ENCODE measurements at regions not wholly inside any gene's neighbourhood (a gene's known extent, or its start where the extent isn't known, plus 50 kb on each side); places are given as distances from the start of the nearest gene placed in this dataset.

- TF ChIP-seq STAT6 (CRISPR knock-in tag; conservative IDR thresholded peaks at IDR 0.05; ENCODE audit: low read depth): no peak
Observed at GRCh38 chrX:148333989-148334388, 166.4 kb upstream of the AFF2 start (continued).

GRCh38 chrX:148337873-148338272, 162.5 kb upstream of the AFF2 start:
- TF ChIP-seq ATF2 (CRISPR knock-in tag; IDR thresholded peaks at IDR 0.05; ENCODE audit: borderline replicate concordance, low read depth): no peak
- no peak for TF ChIP-seq E2F4 (CRISPR knock-in tag; IDR thresholded peaks at IDR 0.05; ENCODE audit: borderline replicate concordance, low read depth)
- TF ChIP-seq GABPB1 (CRISPR knock-in tag; IDR thresholded peaks at IDR 0.05): no peak
- no peak for TF ChIP-seq SOX15 (CRISPR knock-in tag; IDR thresholded peaks at IDR 0.05)
- TF ChIP-seq HMGXB4 (CRISPR knock-in tag; IDR thresholded peaks at IDR 0.05): no peak
- no peak for TF ChIP-seq ZNF671 (CRISPR knock-in tag; IDR thresholded peaks at IDR 0.05)
- TF ChIP-seq USF1 (CRISPR knock-in tag; IDR thresholded peaks at IDR 0.05): no peak
- TF ChIP-seq IRF1 (CRISPR knock-in tag; IDR thresholded peaks at IDR 0.05): no peak
- H3K27me3 Mint-ChIP-seq (ENCODE audit: low read depth): no peaks in the 10 kb centered on the region
- ChIA-PET CTCF (no interaction called here), POLR2A (no interaction called here)
- DNase-seq (ENCODE audit: low spot score) (no peak), ATAC-seq (no peak)
- no peak overlapping the region for H3K27ac Mint-ChIP-seq
- H3K4me3 Mint-ChIP-seq: no peak overlapping the region
- no peaks in the 10 kb centered on the region for H3K9me3 Mint-ChIP-seq
- H3K36me3 Mint-ChIP-seq: no peaks in the 10 kb centered on the region
- peaks cover 5% of the 10 kb centered on the region for H3K4me1 Mint-ChIP-seq

GRCh38 chrX:148354916-148355315, 145.5 kb upstream of the AFF2 start:
- Mint-ChIP-seq H3K27ac (no peak overlapping the region), H3K4me1 (no peaks in the 10 kb centered on the region), H3K9me3 (peaks cover 20% of the 10 kb centered on the region), H3K4me3 (no peak overlapping the region), H3K27me3 (ENCODE audit: low read depth) (peaks cover 3% of the 10 kb centered on the region; the same call in 1 of the 2 replicates), H3K36me3 (0 out of 2 replicates have a peak, but pooled peaks cover 2% of the 10 kb centered on the region)
- no peak for DNase-seq (ENCODE audit: low spot score)
- TF ChIP-seq HMGA2 (CRISPR knock-in tag; IDR thresholded peaks at IDR 0.05): no peak
- ATAC-seq: no peak
- POLR2A ChIA-PET: no interaction called here
- CTCF ChIA-PET: no interaction called here

GRCh38 chrX:148361641-148362040, 138.8 kb upstream of the AFF2 start:
- no peak overlapping the region for H3K4me3 Mint-ChIP-seq
- peaks cover 10% of the 10 kb centered on the region for H3K4me1 Mint-ChIP-seq
- TF ChIP-seq ZNF121 (CRISPR knock-in tag; IDR thresholded peaks at IDR 0.05) (no peak), PREB (CRISPR knock-in tag; IDR thresholded peaks at IDR 0.05; ENCODE audit: borderline replicate concordance) (no peak), ATF2 (CRISPR knock-in tag; IDR thresholded peaks at IDR 0.05; ENCODE audit: borderline replicate concordance, low read depth) (no peak), FOXK1 (CRISPR knock-in tag; IDR thresholded peaks at IDR 0.05) (no peak), ZNF232 (CRISPR knock-in tag; IDR thresholded peaks at IDR 0.05) (no peak), ZNF425 (CRISPR knock-in tag; conservative IDR thresholded peaks at IDR 0.05) (no peak)
- H3K27me3 Mint-ChIP-seq (ENCODE audit: low read depth): no peaks in the 10 kb centered on the region
- no peak overlapping the region for H3K27ac Mint-ChIP-seq
- ChIA-PET POLR2A (no interaction called here), CTCF (no interaction called here)
- ATAC-seq (no peak), DNase-seq (ENCODE audit: low spot score) (no peak)
- no peaks in the 10 kb centered on the region for H3K9me3 Mint-ChIP-seq
- no peaks in the 10 kb centered on the region for H3K36me3 Mint-ChIP-seq
